B cell (primary cell): ENCODE measurements at regions not wholly inside any gene's neighbourhood (a gene's known extent, or its start where the extent isn't known, plus 50 kb on each side); places are given as distances from the start of the nearest gene placed in this dataset.

Experiments
- ATAC-seq: fragments of 200-7000 bp; cut with Tn5 transposase; one replicate; pipeline ENCODE4 v1.10.0; 2021; ENCODE audit warnings: low read depth, mild to moderate bottlenecking, moderate number of reproducible peaks, moderate library complexity
- CTCF ChIA-PET: fragments of 350-600 bp; sonication (Branson Sonifier 250); formaldehyde crosslinking; loops from one replicate; lab custom pipeline; 2021; ENCODE audit warnings: antibody characterized with exemption, inconsistent platforms; lab: Charles Lee
- POLR2A ChIA-PET: fragments of 350-600 bp; sonication (Branson Sonifier 250); formaldehyde crosslinking; loops from one replicate; lab custom pipeline; 2021; ENCODE audit warnings: antibody characterized with exemption; lab: Charles Lee
- DNase-seq: peaks from one replicate; pipeline ENCODE4 v3.0.0; 2013
- H2AFZ ChIP-seq: 2 replicates; pipeline ENCODE4 v1.6.1; 2012; ENCODE audit warnings: mild to moderate bottlenecking, low read depth, low read length; ENCODE audit not compliant: insufficient read depth, poor library complexity, severe bottlenecking
- H3K27ac ChIP-seq, 2 donors: 1 replicate in 1 of 2; 2 replicates in 1 of 2; pipeline ENCODE4 v1.5.1; 2012 to 2013; ENCODE audit warnings: low read length in 2 of 2, mild to moderate bottlenecking in 2 of 2, moderate library complexity in 1 of 2
- H3K27me3 ChIP-seq, 4 experiments: fragments of 200-600 bp in 1 of 4; sonication (generic) in 1 of 4; replicated peaks in 1 of 4; 1 replicate in 2 of 4; 2 replicates in 2 of 4; pipeline versions ENCODE4 v1.6.1 to v1.7.0; 2013 to 2016; ENCODE audit warnings: low read length in 3 of 4, mild to moderate bottlenecking in 2 of 4, mixed read lengths in 1 of 4, moderate library complexity in 1 of 4; ENCODE audit not compliant: insufficient read depth in 4 of 4, control insufficient read depth in 3 of 4; ENCODE audit errors: control extremely low read depth in 1 of 4
- H3K36me3 ChIP-seq, 2 experiments: replicated peaks in 1 of 2; 1 replicate in 1 of 2; 2 replicates in 1 of 2; pipeline versions ENCODE4 v1.6.1 to v1.7.1; 2013; ENCODE audit warnings: low read length in 1 of 2; ENCODE audit not compliant: insufficient read depth in 2 of 2, control insufficient read depth in 1 of 2; ENCODE audit errors: control extremely low read depth in 1 of 2, extremely low read depth in 1 of 2
- H3K4me1 ChIP-seq, 2 donors: fragments of 200-600 bp in 1 of 2; sonication (generic) in 1 of 2; 1 replicate in 1 of 2; 2 replicates in 1 of 2; pipeline versions ENCODE4 v1.5.1 to v1.6.1; 2013 to 2017; ENCODE audit warnings: low read length in 2 of 2; ENCODE audit not compliant: control insufficient read depth in 2 of 2, insufficient read depth in 2 of 2
- H3K4me2 ChIP-seq: replicated peaks from 2 replicates; pipeline ENCODE3; 2012; ENCODE audit warnings: mild to moderate bottlenecking, low read depth, low read length; ENCODE audit not compliant: poor library complexity, severe bottlenecking
- H3K4me3 ChIP-seq, 5 experiments: fragments of 200-600 bp in 1 of 5; sonication (generic) in 1 of 5; 1 replicate in 3 of 5; 2 replicates in 2 of 5; pipeline versions ENCODE4 v1.5.1 to v1.7.0; 2011 to 2016; ENCODE audit warnings: low read length in 4 of 5, mild to moderate bottlenecking in 4 of 5, low read depth in 2 of 5, control low read depth in 1 of 5, moderate library complexity in 1 of 5; ENCODE audit not compliant: insufficient read depth in 1 of 5; ENCODE audit errors: control extremely low read depth in 1 of 5, extremely low read depth in 1 of 5
- H3K79me2 ChIP-seq: fragments of 200-600 bp; sonication (generic); one replicate; pipeline ENCODE4 v1.6.0; 2016; ENCODE audit warnings: low read length; ENCODE audit not compliant: control insufficient read depth, insufficient read depth
- H3K9ac ChIP-seq: fragments of 200-600 bp; sonication (generic); 2 replicates; pipeline ENCODE4 v1.6.1; 2017; ENCODE audit warnings: mild to moderate bottlenecking, low read length, moderate library complexity
- H3K9me3 ChIP-seq, 3 donors: one replicate each; pipeline versions ENCODE4 v1.6.1 to v1.7.1; 2013; ENCODE audit warnings: low read length in 2 of 3; ENCODE audit not compliant: control insufficient read depth in 2 of 3, insufficient read depth in 1 of 3; ENCODE audit errors: control extremely low read depth in 1 of 3
- H4K20me1 ChIP-seq: 2 replicates; pipeline ENCODE4 v1.6.0; 2012; ENCODE audit warnings: mild to moderate bottlenecking, low read length; ENCODE audit not compliant: insufficient read depth, control insufficient read depth, poor library complexity, severe bottlenecking
- H3K27ac Mint-ChIP-seq: one replicate; pipeline ENCODE4 v1.8.0; 2021; ENCODE audit warnings: mixed read lengths
- H3K27me3 Mint-ChIP-seq: one replicate; pipeline ENCODE4 v1.8.0; 2021; ENCODE audit warnings: mixed read lengths
- H3K4me1 Mint-ChIP-seq: one replicate; pipeline ENCODE4 v1.8.0; 2021; ENCODE audit warnings: mixed read lengths
- H3K4me3 Mint-ChIP-seq: one replicate; pipeline ENCODE4 v1.8.0; 2021; ENCODE audit warnings: mixed read lengths
- H3K9me3 Mint-ChIP-seq: one replicate; pipeline ENCODE4 v1.8.0; 2022; ENCODE audit warnings: mixed read lengths; ENCODE audit not compliant: insufficient read depth
- CTCF ChIP-seq: fragments of 200-600 bp; IDR thresholded peaks from one replicate; pipeline ENCODE4 v1.8.0; 2022; ENCODE audit warnings: antibody characterized with exemption, mild to moderate bottlenecking
- EZH2 ChIP-seq: IDR thresholded peaks from 2 replicates; pipeline ENCODE4 v1.6.1; 2012; ENCODE audit warnings: borderline replicate concordance, low read depth, mild to moderate bottlenecking, moderate library complexity, low read length; ENCODE audit not compliant: insufficient read depth, poor library complexity, severe bottlenecking
- WGBS: methylation state at CpG from one replicate; pipeline ENCODE4 v1.1.5; 2013; ENCODE audit warnings: missing lambda C conversion rate; ENCODE audit not compliant: insufficient coverage; 5-methylcytosine and 5-hydroxymethylcytosine counted together
- intact Hi-C: fragments of 100-400 bp; cut with micrococcal nuclease; formaldehyde crosslinking; loops from one replicate; pipeline ENCODE4 v1.10.0; 2022

GRCh38 chrX:34879346-34879745 lies 63.2 kb upstream of the FAM47B start:
- Histone ChIP-seq H3K9me3 (no peaks in the 10 kb centered on the region), H3K79me2 (no peaks in the 10 kb centered on the region), H3K4me2 (no peak overlapping the region), H3K36me3 (no peaks in the 10 kb centered on the region), H3K4me3 (no peak overlapping the region), H2AFZ (no peak overlapping the region), H3K9ac (no peak overlapping the region), H3K27ac (no peak overlapping the region), H4K20me1 (no peaks in the 10 kb centered on the region), H3K4me1 (no peaks in the 10 kb centered on the region), H3K27me3 (no peaks in the 10 kb centered on the region)
- intact Hi-C loops = no loop called here
- Mint-ChIP-seq H3K27me3 (no peaks in the 10 kb centered on the region), H3K27ac (no peak overlapping the region), H3K4me3 (no peak overlapping the region), H3K9me3 (no peaks in the 10 kb centered on the region), H3K4me1 (no peaks in the 10 kb centered on the region)
- CTCF ChIA-PET = no interaction called here
- no peak for DNase-seq
- ATAC-seq = no peak
- no peak for TF ChIP-seq CTCF
- TF ChIP-seq EZH2 = no peak
- POLR2A ChIA-PET = no interaction called here
- no CpG with 5 or more reads among the region's 2 CpGs for WGBS

GRCh38 chrX:34879886-34880285 lies 62.7 kb upstream of the FAM47B start:
- H4K20me1 ChIP-seq = no peaks in the 10 kb centered on the region
- no peak overlapping the region for H3K9ac ChIP-seq
- Mint-ChIP-seq H3K4me1 (no peaks in the 10 kb centered on the region), H3K27me3 (no peaks in the 10 kb centered on the region), H3K4me3 (no peak overlapping the region), H3K9me3 (no peaks in the 10 kb centered on the region), H3K27ac (no peak overlapping the region)
- H3K27ac ChIP-seq = no peak overlapping the region
- H3K4me1 ChIP-seq = no peaks in the 10 kb centered on the region
- no peaks in the 10 kb centered on the region for H3K36me3 ChIP-seq
- ChIA-PET CTCF (no interaction called here), POLR2A (no interaction called here)
- DNase-seq (no peak), ATAC-seq (no peak)
- H3K9me3 ChIP-seq = no peaks in the 10 kb centered on the region
- H3K27me3 ChIP-seq = no peaks in the 10 kb centered on the region
- H3K79me2 ChIP-seq = no peaks in the 10 kb centered on the region
- no peak overlapping the region for H3K4me2 ChIP-seq
- no peak overlapping the region for H3K4me3 ChIP-seq
- TF ChIP-seq CTCF (no peak), EZH2 (no peak)
- intact Hi-C loops = no loop called here
- H2AFZ ChIP-seq = no peak overlapping the region
- no CpG with 5 or more reads among the region's 4 CpGs for WGBS
